Smooth muscle cell (in vitro differentiated cells): ENCODE measurements at regions not wholly inside any gene's neighbourhood (a gene's known extent, or its start where the extent isn't known, plus 50 kb on each side); places are given as distances from the start of the nearest gene placed in this dataset.

Experiments
- DNase-seq: peaks from one replicate; lab custom pipeline; 2025; ENCODE audit not compliant: unreplicated experiment; lab: John Stamatoyannopoulos, UW
- H2AFZ ChIP-seq: fragments of 200-600 bp; sonication (generic); 2 replicates; pipeline ENCODE4 v1.6.0; 2016; ENCODE audit warnings: antibody characterized with exemption, low read depth, mild to moderate bottlenecking
- H3F3A ChIP-seq: fragments of 200-600 bp; sonication (generic); 2 replicates; pipeline ENCODE4 v1.6.0; 2017; ENCODE audit warnings: antibody characterized with exemption, low read depth
- H3K27ac ChIP-seq: fragments of 200-600 bp; sonication (generic); 2 replicates; pipeline ENCODE4 v1.5.1; 2016; ENCODE audit warnings: low read depth, mild to moderate bottlenecking
- H3K27me3 ChIP-seq: fragments of 200-600 bp; sonication (generic); 2 replicates; pipeline ENCODE4 v1.6.1; 2016; ENCODE audit warnings: low read depth, mild to moderate bottlenecking
- H3K36me3 ChIP-seq: fragments of 200-600 bp; sonication (generic); 2 replicates; pipeline ENCODE4 v1.5.1; 2016; ENCODE audit warnings: low read depth
- H3K4me1 ChIP-seq: fragments of 200-600 bp; sonication (generic); 2 replicates; pipeline ENCODE4 v1.5.1; 2016; ENCODE audit warnings: low read depth
- H3K4me2 ChIP-seq: fragments of 200-600 bp; sonication (generic); 2 replicates; pipeline ENCODE4 v1.6.0; 2016; ENCODE audit warnings: mild to moderate bottlenecking
- H3K4me3 ChIP-seq: fragments of 200-600 bp; sonication (generic); 2 replicates; pipeline ENCODE4 v1.5.1; 2016; ENCODE audit warnings: mild to moderate bottlenecking
- H3K79me2 ChIP-seq: fragments of 200-600 bp; sonication (generic); 2 replicates; pipeline ENCODE4 v1.6.0; 2016; ENCODE audit warnings: low read depth, mild to moderate bottlenecking
- H3K9ac ChIP-seq: fragments of 200-600 bp; sonication (generic); 2 replicates; pipeline ENCODE4 v1.6.0; 2016; ENCODE audit warnings: low read depth
- H3K9me3 ChIP-seq: fragments of 200-600 bp; sonication (generic); replicated peaks from 2 replicates; pipeline ENCODE4 v1.5.1; 2016; ENCODE audit warnings: low read depth
- H4K20me1 ChIP-seq: fragments of 200-600 bp; sonication (generic); 2 replicates; pipeline ENCODE4 v1.6.0; 2016; ENCODE audit warnings: low read depth
- CTCF ChIP-seq: fragments of 200-600 bp; sonication (generic); IDR thresholded peaks from 2 replicates; pipeline ENCODE4 v1.5.1; 2017; ENCODE audit warnings: borderline replicate concordance, mild to moderate bottlenecking, antibody characterized with exemption; ENCODE audit not compliant: insufficient read depth, poor library complexity, severe bottlenecking
- WGBS: methylation state at CpG from one replicate; pipeline ENCODE4 v1.1.7; 2016; ENCODE audit warnings: low lambda C conversion rate; 5-methylcytosine and 5-hydroxymethylcytosine counted together

GRCh38 chr10:65611592-65611991 is 1314.2 kb upstream of the LRRTM3 start:
- H3K4me1 ChIP-seq, result no peaks in the 10 kb centered on the region
- no peaks in the 10 kb centered on the region for H3K79me2 ChIP-seq
- H3K36me3 ChIP-seq, result peaks cover 4% of the 10 kb centered on the region
- no peak overlapping the region for H3K4me3 ChIP-seq
- 31% methylated on average over 2 of the region's 2 CpGs for WGBS
- no peak overlapping the region for H3K27ac ChIP-seq
- no peaks in the 10 kb centered on the region for H4K20me1 ChIP-seq
- no peak overlapping the region for H3K9ac ChIP-seq
- no peaks in the 10 kb centered on the region for H3F3A ChIP-seq
- DNase-seq, result no peak
- TF ChIP-seq CTCF, result no peak
- no peak overlapping the region for H2AFZ ChIP-seq
- H3K9me3 ChIP-seq, result no peaks in the 10 kb centered on the region
- peak overlapping the region; percentile 15 for H3K4me2 ChIP-seq
- H3K27me3 ChIP-seq, result no peaks in the 10 kb centered on the region

- WGBS, result 100% methylated on average over 2 of the region's 2 CpGs
- no peak for TF ChIP-seq CTCF
- H3K79me2 ChIP-seq, result no peaks in the 10 kb centered on the region
- H2AFZ ChIP-seq, result no peak overlapping the region
- DNase-seq, result no peak
- no peaks in the 10 kb centered on the region for H3K4me1 ChIP-seq
- H3K4me2 ChIP-seq, result no peak overlapping the region
- H3K36me3 ChIP-seq, result peaks cover 4% of the 10 kb centered on the region
- H3K9ac ChIP-seq, result no peak overlapping the region
- H3K27me3 ChIP-seq, result no peaks in the 10 kb centered on the region
- no peaks in the 10 kb centered on the region for H3F3A ChIP-seq
- H3K27ac ChIP-seq, result no peak overlapping the region
- no peaks in the 10 kb centered on the region for H3K9me3 ChIP-seq
- H4K20me1 ChIP-seq, result no peaks in the 10 kb centered on the region
- H3K4me3 ChIP-seq, result no peak overlapping the region
Measured at GRCh38 chr10:65614956-65615565, 1310.8 kb upstream of the LRRTM3 start.

- WGBS, result 80% methylated on average over 1 of the region's 1 CpG
Measured at GRCh38 chr10:65618126-65618525, 1307.7 kb upstream of the LRRTM3 start.

More at GRCh38 chr10:65618126-65618525, 1307.7 kb upstream of the LRRTM3 start:
- Histone ChIP-seq H3K9ac (no peak overlapping the region), H3K4me1 (no peaks in the 10 kb centered on the region), H3K4me3 (no peak overlapping the region), H3K4me2 (no peak overlapping the region), H3F3A (no peaks in the 10 kb centered on the region), H3K79me2 (no peaks in the 10 kb centered on the region), H3K36me3 (peaks cover 4% of the 10 kb centered on the region), H4K20me1 (no peaks in the 10 kb centered on the region), H3K27me3 (no peaks in the 10 kb centered on the region), H2AFZ (no peak overlapping the region), H3K27ac (no peak overlapping the region), H3K9me3 (no peaks in the 10 kb centered on the region)
- no peak for DNase-seq
- TF ChIP-seq CTCF, result no peak
